Tibial artery (tissue), 4 donors: ENCODE measurements at regions not wholly inside any gene's neighbourhood (a gene's known extent, or its start where the extent isn't known, plus 50 kb on each side); places are given as distances from the start of the nearest gene placed in this dataset.
"Not testable (repeated sequence)": the region's sequence is repeated elsewhere in the genome, so short reads cannot be mapped to it uniquely, and the experiment has no call there.

ENCODE experiments used
- DNase-seq, 2 donors: peaks; one replicate each; pipeline ENCODE4 v3.0.0-alpha.2; 2019
- H3K27ac ChIP-seq, 2 donors: fragments of 200-600 bp; sonication (generic) in 1 of 2; 1 replicate in 1 of 2; 2 replicates in 1 of 2; pipeline ENCODE4 v1.5.1; 2018 to 2019; ENCODE audit warnings: mild to moderate bottlenecking in 1 of 2
- H3K27me3 ChIP-seq, 2 donors: fragments of 200-600 bp; sonication (generic) in 1 of 2; one replicate each; pipeline versions ENCODE4 v1.5.1 to v1.6.0; 2016 to 2019
- H3K36me3 ChIP-seq, 3 donors: fragments of 200-600 bp; sonication (generic) in 2 of 3; one replicate each; pipeline ENCODE4 v1.5.1; 2016 to 2019; ENCODE audit warnings: mild to moderate bottlenecking in 2 of 3
- H3K4me1 ChIP-seq, 4 donors: fragments of 200-600 bp; sonication (generic) in 2 of 4; 1 replicate in 3 of 4; 2 replicates in 1 of 4; pipeline ENCODE4 v1.5.1; 2016 to 2019
- H3K4me3 ChIP-seq, 2 donors: fragments of 200-600 bp; sonication (generic) in 1 of 2; 1 replicate in 1 of 2; 2 replicates in 1 of 2; pipeline ENCODE4 v1.5.1; 2018 to 2019; ENCODE audit warnings: mild to moderate bottlenecking in 2 of 2
- H3K9me3 ChIP-seq, 3 donors: fragments of 200-600 bp; sonication (generic) in 1 of 3; one replicate each; pipeline ENCODE4 v1.5.1; 2016 to 2019
- CTCF ChIP-seq, 2 experiments: fragments of 200-600 bp in 1 of 2; fragments of 450-650 bp in 1 of 2; IDR thresholded peaks; one replicate each; pipeline ENCODE4 v1.5.1; 2017 to 2019; ENCODE audit warnings: antibody characterized with exemption in 2 of 2, mild to moderate bottlenecking in 1 of 2, moderate library complexity in 1 of 2
- intact Hi-C: fragments of 100-400 bp; cut with DNase I; formaldehyde crosslinking; loops from one replicate; pipeline ENCODE4 v1.15.0; 2023; ENCODE audit warnings: low total_unique reads

GRCh38 chr2:117607202-117607601 lies 207.3 kb upstream of the DDX18 start:
- H3K27ac ChIP-seq = no peak overlapping the region
- H3K27me3 ChIP-seq = no peaks in the 10 kb centered on the region
- H3K36me3 ChIP-seq = no peaks in the 10 kb centered on the region
- DNase-seq = no peak
- H3K4me1 ChIP-seq = no peaks in the 10 kb centered on the region
- TF ChIP-seq CTCF (IDR thresholded peaks at IDR 0.05) = no peak
- intact Hi-C loops = no loop called here
- H3K4me3 ChIP-seq = no peak overlapping the region
- H3K9me3 ChIP-seq = no peaks in the 10 kb centered on the region

GRCh38 chr2:117613101-117613500 lies 201.4 kb upstream of the DDX18 start:
- intact Hi-C loops = no loop called here
- Histone ChIP-seq H3K4me1 (no peaks in the 10 kb centered on the region), H3K36me3 (no peaks in the 10 kb centered on the region), H3K27ac (no peak overlapping the region), H3K27me3 (no peaks in the 10 kb centered on the region), H3K4me3 (no peak overlapping the region), H3K9me3 (no peaks in the 10 kb centered on the region)
- no peak for TF ChIP-seq CTCF (IDR thresholded peaks at IDR 0.05)
- no peak for DNase-seq

- H3K27ac ChIP-seq = no peak overlapping the region
- H3K4me1 ChIP-seq = no peaks in the 10 kb centered on the region
- no peak for DNase-seq
- intact Hi-C loops = no loop called here
- no peaks in the 10 kb centered on the region for H3K36me3 ChIP-seq
- no peaks in the 10 kb centered on the region for H3K27me3 ChIP-seq
- H3K9me3 ChIP-seq = no peaks in the 10 kb centered on the region
- no peak overlapping the region for H3K4me3 ChIP-seq
- no peak for TF ChIP-seq CTCF (IDR thresholded peaks at IDR 0.05)
These were observed 200.2 kb upstream of the DDX18 start for GRCh38 chr2:117614296-117614695.

- Histone ChIP-seq H3K4me1 (no peaks in the 10 kb centered on the region), H3K27ac (no peak overlapping the region), H3K4me3 (no peak overlapping the region), H3K27me3 (no peaks in the 10 kb centered on the region), H3K36me3 (no peaks in the 10 kb centered on the region), H3K9me3 (no peaks in the 10 kb centered on the region)
- no peak for DNase-seq
- intact Hi-C loops = no loop called here
- no peak for TF ChIP-seq CTCF (IDR thresholded peaks at IDR 0.05)
These were observed 199.5 kb upstream of the DDX18 start for GRCh38 chr2:117614823-117615534.

- no peak for DNase-seq
- Histone ChIP-seq H3K4me3 (no peak overlapping the region), H3K4me1 (no peaks in the 10 kb centered on the region), H3K27ac (no peak overlapping the region), H3K36me3 (no peaks in the 10 kb centered on the region), H3K27me3 (no peaks in the 10 kb centered on the region), H3K9me3 (no peaks in the 10 kb centered on the region)
- intact Hi-C loops = no loop called here
- TF ChIP-seq CTCF (IDR thresholded peaks at IDR 0.05) = no peak
These were observed 195.9 kb upstream of the DDX18 start for GRCh38 chr2:117618607-117619006.

GRCh38 chr2:117621326-117621725 lies 193.2 kb upstream of the DDX18 start:
- intact Hi-C loops = no loop called here

GRCh38 chr2:117623175-117623574 lies 191.3 kb upstream of the DDX18 start:
- intact Hi-C loops, H3K27me3 ChIP-seq, DNase-seq, H3K36me3 ChIP-seq, H3K4me3 ChIP-seq, H3K4me1 ChIP-seq, H3K27ac ChIP-seq, H3K9me3 ChIP-seq: not testable (repeated sequence)

More at GRCh38 chr2:117621326-117621725, 193.2 kb upstream of the DDX18 start:
- H3K4me1 ChIP-seq = no peaks in the 10 kb centered on the region
- no peaks in the 10 kb centered on the region for H3K36me3 ChIP-seq
- H3K27ac ChIP-seq = no peak overlapping the region
- TF ChIP-seq CTCF (IDR thresholded peaks at IDR 0.05) = no peak
- no peak overlapping the region for H3K4me3 ChIP-seq
- no peak for DNase-seq
- no peaks in the 10 kb centered on the region for H3K27me3 ChIP-seq
- H3K9me3 ChIP-seq = no peaks in the 10 kb centered on the region
